ENCODE measurements at regions not wholly inside any gene's neighbourhood (a gene's known extent, or its start where the extent isn't known, plus 50 kb on each side); places are given as distances from the start of the nearest gene placed in this dataset.

DNA sequence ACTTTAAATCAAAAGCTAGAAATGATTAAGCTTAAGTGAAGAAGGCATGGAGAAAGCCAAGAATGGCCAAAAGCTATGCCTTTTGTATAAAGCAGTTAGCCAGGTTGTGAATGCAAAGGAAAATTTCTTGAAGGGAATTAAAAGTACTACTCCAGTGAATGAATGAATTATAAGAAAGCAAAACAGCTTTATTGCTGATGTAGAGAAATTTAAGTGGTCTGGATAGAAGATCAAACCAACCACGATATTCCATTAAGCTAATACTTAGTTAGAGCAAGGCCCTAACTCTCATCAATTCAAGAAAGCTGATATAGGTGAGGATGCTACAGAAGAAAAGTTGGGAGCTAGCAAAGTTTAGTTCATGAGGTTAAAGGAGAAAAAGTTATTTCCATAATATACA, 988.5 kb upstream of the ADGRB3 start:
- Mint-ChIP-seq H3K4me1 (no peaks in the 10 kb centered on the region), H3K4me3 (no peak overlapping the region), H3K36me3 (ENCODE audit: low read depth) (no peaks in the 10 kb centered on the region), H3K27ac (no peak overlapping the region), H3K27me3 (no peaks in the 10 kb centered on the region)
- no peaks in the 10 kb centered on the region for H3K9me3 ChIP-seq (ENCODE audit: control insufficient read depth, low read length, poor library complexity, severe bottlenecking)
- ATAC-seq (no peak), DNase-seq (no peak)

- no peak overlapping the region for H3K27ac Mint-ChIP-seq
- ATAC-seq (no peak), DNase-seq (no peak)
- H3K4me1 Mint-ChIP-seq, result no peaks in the 10 kb centered on the region
- H3K27me3 Mint-ChIP-seq, result no peaks in the 10 kb centered on the region
- H3K9me3 ChIP-seq (ENCODE audit: control insufficient read depth, low read length, poor library complexity, severe bottlenecking), result no peaks in the 10 kb centered on the region
- no peaks in the 10 kb centered on the region for H3K36me3 Mint-ChIP-seq (ENCODE audit: low read depth)
- H3K4me3 Mint-ChIP-seq, result no peak overlapping the region
These were observed 991.8 kb upstream of the ADGRB3 start for GRCh38 chr6:67643281-67643680.

- ATAC-seq (no peak), DNase-seq (no peak)
- Mint-ChIP-seq H3K36me3 (ENCODE audit: low read depth) (no peaks in the 10 kb centered on the region), H3K4me1 (no peaks in the 10 kb centered on the region), H3K4me3 (no peak overlapping the region), H3K27ac (no peak overlapping the region), H3K27me3 (no peaks in the 10 kb centered on the region)
- H3K9me3 ChIP-seq (ENCODE audit: control insufficient read depth, low read length, poor library complexity, severe bottlenecking), result no peaks in the 10 kb centered on the region
These were observed 992.5 kb upstream of the ADGRB3 start for GRCh38 chr6:67642582-67642981.

DNA sequence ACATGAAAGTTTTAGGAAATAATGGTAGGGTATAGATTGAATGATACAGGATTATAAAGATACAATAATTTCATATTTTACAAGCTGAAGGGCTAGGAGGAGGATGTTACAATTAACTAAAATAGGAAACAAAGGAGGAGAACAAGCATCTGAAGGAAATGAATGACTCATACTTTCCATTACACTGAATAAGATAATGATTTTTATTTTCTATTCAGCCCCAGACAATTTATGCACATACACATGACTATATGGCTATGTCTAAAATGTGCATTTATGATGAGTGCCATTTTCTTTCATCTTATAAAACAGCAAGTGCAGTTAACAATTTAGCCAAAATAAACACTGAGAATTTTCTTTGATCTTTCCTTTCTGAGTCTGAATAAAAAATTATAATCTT, 994.6 kb upstream of the ADGRB3 start:
- no peak for DNase-seq
- Mint-ChIP-seq H3K27me3 (no peaks in the 10 kb centered on the region), H3K4me3 (no peak overlapping the region), H3K4me1 (no peaks in the 10 kb centered on the region), H3K27ac (no peak overlapping the region), H3K36me3 (ENCODE audit: low read depth) (no peaks in the 10 kb centered on the region)
- H3K9me3 ChIP-seq (ENCODE audit: control insufficient read depth, low read length, poor library complexity, severe bottlenecking), result no peaks in the 10 kb centered on the region
- ATAC-seq, result no peak

DNA sequence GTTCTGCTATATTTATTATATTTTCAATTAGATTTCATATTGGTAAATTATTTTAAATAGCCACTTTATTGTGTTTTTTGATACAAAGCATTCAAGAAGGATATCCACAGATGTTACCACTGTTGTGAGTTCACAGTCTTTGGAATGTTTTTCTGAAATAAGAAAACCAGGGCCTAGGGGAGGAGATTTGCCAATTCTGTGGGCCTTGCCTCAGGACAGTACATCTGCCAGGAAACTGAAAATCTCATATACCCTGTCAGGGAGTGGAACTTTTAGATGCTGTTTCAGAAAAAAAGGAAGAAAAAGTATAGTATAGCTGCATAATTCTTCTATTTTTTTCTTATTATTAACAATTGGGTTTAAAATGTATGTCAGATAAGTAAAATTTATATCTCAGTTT, 995.9 kb upstream of the ADGRB3 start:
- no peaks in the 10 kb centered on the region for H3K9me3 ChIP-seq (ENCODE audit: control insufficient read depth, low read length, poor library complexity, severe bottlenecking)
- H3K27ac Mint-ChIP-seq, result no peak overlapping the region
- ATAC-seq, result no peak

DNA sequence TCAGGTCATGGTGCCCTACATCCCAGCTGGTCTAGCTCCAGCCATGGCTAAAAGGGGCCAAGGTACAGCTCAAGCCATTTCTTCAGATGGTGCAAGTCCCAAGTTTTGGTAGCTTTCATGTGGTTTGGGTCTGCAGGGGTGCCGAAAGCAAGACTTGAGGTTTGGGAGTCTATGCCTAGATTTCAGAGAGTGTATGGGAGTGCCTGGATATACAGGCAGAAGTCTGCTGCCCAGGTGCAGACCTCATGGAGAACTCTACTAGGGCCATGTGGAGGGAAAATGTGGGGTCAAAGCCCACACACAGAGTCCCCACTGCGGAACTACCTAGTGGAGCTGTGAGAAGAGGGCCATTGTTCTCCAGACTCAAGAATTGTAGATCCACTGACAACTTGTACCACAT, 1000.9 kb upstream of the ADGRB3 start:
- no peaks in the 10 kb centered on the region for H3K4me1 Mint-ChIP-seq
- DNase-seq (no peak), ATAC-seq (no peak)
- no peak overlapping the region for H3K4me3 Mint-ChIP-seq
- no peaks in the 10 kb centered on the region for H3K9me3 ChIP-seq (ENCODE audit: control insufficient read depth, low read length, poor library complexity, severe bottlenecking)
- no peaks in the 10 kb centered on the region for H3K27me3 Mint-ChIP-seq
- H3K27ac Mint-ChIP-seq, result no peak overlapping the region
- no peaks in the 10 kb centered on the region for H3K36me3 Mint-ChIP-seq (ENCODE audit: low read depth)

More for the DNA sequence above, 995.9 kb upstream of the ADGRB3 start:
- Mint-ChIP-seq H3K36me3 (ENCODE audit: low read depth) (no peaks in the 10 kb centered on the region), H3K4me1 (no peaks in the 10 kb centered on the region), H3K27me3 (no peaks in the 10 kb centered on the region), H3K4me3 (no peak overlapping the region)
- DNase-seq, result no peak

GRCh38 chr6:67633058-67633457, 1002.0 kb upstream of the ADGRB3 start:
- DNase-seq (no peak), ATAC-seq (no peak)
- H3K4me1 Mint-ChIP-seq, result no peaks in the 10 kb centered on the region
- H3K27ac Mint-ChIP-seq, result no peak overlapping the region
- H3K27me3 Mint-ChIP-seq, result no peaks in the 10 kb centered on the region
- no peaks in the 10 kb centered on the region for H3K36me3 Mint-ChIP-seq (ENCODE audit: low read depth)
- H3K4me3 Mint-ChIP-seq, result no peak overlapping the region
- no peaks in the 10 kb centered on the region for H3K9me3 ChIP-seq (ENCODE audit: control insufficient read depth, low read length, poor library complexity, severe bottlenecking)

GRCh38 chr6:67630146-67630545, 1004.9 kb upstream of the ADGRB3 start:
- Mint-ChIP-seq H3K27ac (no peak overlapping the region), H3K4me1 (no peaks in the 10 kb centered on the region), H3K4me3 (no peak overlapping the region), H3K27me3 (no peaks in the 10 kb centered on the region), H3K36me3 (ENCODE audit: low read depth) (no peaks in the 10 kb centered on the region)
- no peaks in the 10 kb centered on the region for H3K9me3 ChIP-seq (ENCODE audit: control insufficient read depth, low read length, poor library complexity, severe bottlenecking)
- DNase-seq (no peak), ATAC-seq (no peak)

DNA sequence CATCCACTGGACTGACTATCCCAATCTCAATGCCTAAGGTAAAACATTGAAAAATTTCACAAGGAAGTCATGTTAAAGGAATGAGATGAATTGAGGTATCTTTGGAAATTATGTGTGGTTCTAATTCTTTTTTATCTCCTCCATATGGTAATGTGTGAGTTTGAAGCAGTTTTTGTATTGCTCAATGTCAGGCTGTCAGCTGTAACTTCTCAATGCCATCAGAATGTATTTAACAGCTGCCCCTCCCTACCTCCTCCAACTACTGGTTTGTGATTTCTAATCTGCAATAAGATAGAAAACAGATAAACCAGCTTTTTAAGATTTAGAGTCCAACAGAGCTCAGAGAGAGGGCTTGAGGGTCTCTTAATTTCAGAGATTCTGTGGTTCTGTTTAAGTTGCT, 1005.8 kb upstream of the ADGRB3 start:
- no peaks in the 10 kb centered on the region for H3K27me3 Mint-ChIP-seq
- ATAC-seq (no peak), DNase-seq (no peak)
- no peaks in the 10 kb centered on the region for H3K9me3 ChIP-seq (ENCODE audit: control insufficient read depth, low read length, poor library complexity, severe bottlenecking)
- H3K36me3 Mint-ChIP-seq (ENCODE audit: low read depth), result no peaks in the 10 kb centered on the region
- no peak overlapping the region for H3K27ac Mint-ChIP-seq
- H3K4me1 Mint-ChIP-seq, result no peaks in the 10 kb centered on the region
- no peak overlapping the region for H3K4me3 Mint-ChIP-seq

DNA sequence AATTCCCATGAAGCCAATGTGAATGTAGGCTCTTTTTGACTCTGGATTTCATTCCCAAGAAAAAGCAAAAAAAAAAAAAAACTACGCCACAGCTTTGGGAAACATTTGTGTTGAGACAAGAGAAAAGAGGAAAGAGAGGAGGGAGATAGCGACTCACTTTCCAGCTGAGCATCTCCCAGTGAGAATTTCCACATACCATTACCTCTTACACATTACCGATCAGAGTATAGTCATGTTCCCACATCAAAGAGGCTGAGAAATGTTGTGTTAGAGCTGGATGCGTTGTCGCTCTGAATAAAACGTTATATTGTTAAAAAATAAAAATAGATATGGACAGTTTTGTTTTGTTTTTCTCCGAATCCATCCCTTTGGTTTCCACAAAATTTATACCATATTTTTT, 1019.3 kb upstream of the ADGRB3 start:
- Mint-ChIP-seq H3K4me1 (no peaks in the 10 kb centered on the region), H3K27me3 (no peaks in the 10 kb centered on the region), H3K4me3 (no peak overlapping the region), H3K27ac (no peak overlapping the region), H3K36me3 (ENCODE audit: low read depth) (no peaks in the 10 kb centered on the region)
- no peaks in the 10 kb centered on the region for H3K9me3 ChIP-seq (ENCODE audit: control insufficient read depth, low read length, poor library complexity, severe bottlenecking)
- DNase-seq, result no peak
- no peak for ATAC-seq

DNA sequence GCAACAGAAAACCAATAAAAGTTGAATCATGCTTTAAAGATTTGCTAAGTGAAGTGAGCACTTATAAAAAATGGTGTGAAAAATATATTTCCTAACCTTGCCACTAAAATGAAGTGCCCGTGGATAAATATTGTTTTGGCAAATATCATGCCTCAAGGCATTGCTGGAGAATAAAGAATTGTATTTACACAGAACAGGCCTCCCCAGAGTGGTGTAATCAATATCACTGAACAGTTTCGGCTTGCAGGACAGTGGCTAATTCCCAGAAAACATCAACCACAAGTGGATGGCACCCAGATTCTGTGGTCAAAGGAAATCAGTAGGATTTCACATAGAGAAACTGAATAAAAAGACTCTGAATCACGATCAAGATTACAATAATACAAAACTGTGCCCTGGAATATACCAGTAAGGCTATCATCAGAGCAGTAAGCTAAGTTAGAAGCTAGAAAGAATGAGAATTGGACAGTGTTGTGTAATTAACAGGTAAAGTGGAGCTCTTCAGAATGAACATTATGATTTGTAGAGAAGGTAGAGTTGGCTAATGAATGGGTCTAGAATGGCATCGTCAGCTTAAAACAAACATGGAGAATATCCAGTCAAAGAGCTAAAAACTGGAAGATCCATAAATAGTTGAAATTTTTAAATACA, 1026.9 kb upstream of the ADGRB3 start:
- DNase-seq (no peak), ATAC-seq (no peak)
- H3K4me1 Mint-ChIP-seq, result no peaks in the 10 kb centered on the region
- H3K27ac Mint-ChIP-seq, result no peak overlapping the region
- no peak overlapping the region for H3K4me3 Mint-ChIP-seq
- no peaks in the 10 kb centered on the region for H3K36me3 Mint-ChIP-seq (ENCODE audit: low read depth)
- no peaks in the 10 kb centered on the region for H3K9me3 ChIP-seq (ENCODE audit: control insufficient read depth, low read length, poor library complexity, severe bottlenecking)
- no peaks in the 10 kb centered on the region for H3K27me3 Mint-ChIP-seq

- H3K27ac Mint-ChIP-seq, result no peak overlapping the region
- no peak overlapping the region for H3K4me3 Mint-ChIP-seq
- H3K36me3 Mint-ChIP-seq (ENCODE audit: low read depth), result no peaks in the 10 kb centered on the region
These were observed 1027.9 kb upstream of the ADGRB3 start for GRCh38 chr6:67606906-67607828.

GRCh38 chr6:67594366-67594765, 1040.7 kb upstream of the ADGRB3 start:
- no peak for ATAC-seq
- no peaks in the 10 kb centered on the region for H3K27me3 Mint-ChIP-seq

More at GRCh38 chr6:67606906-67607828, 1027.9 kb upstream of the ADGRB3 start:
- Mint-ChIP-seq H3K27me3 (no peaks in the 10 kb centered on the region), H3K4me1 (no peaks in the 10 kb centered on the region)
- H3K9me3 ChIP-seq (ENCODE audit: control insufficient read depth, low read length, poor library complexity, severe bottlenecking), result no peaks in the 10 kb centered on the region
- DNase-seq (no peak), ATAC-seq (no peak)

DNA sequence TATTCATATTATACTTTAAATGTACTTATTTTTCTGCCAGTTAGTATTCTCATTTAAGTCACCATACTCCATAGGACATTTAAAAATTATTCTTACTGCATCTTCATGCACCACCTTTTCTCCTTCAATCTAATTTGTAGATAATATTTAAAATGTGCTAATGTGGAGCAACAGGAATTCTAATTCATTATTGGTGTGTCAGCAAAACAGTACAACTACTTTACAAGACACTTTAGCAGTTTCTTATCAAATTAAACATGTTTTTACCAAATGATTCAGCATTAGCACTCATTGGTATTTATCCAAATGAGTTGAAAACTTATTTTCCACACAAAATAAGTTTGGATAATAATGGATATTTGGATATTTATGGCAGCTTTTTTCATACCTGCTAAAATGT, 1041.8 kb upstream of the ADGRB3 start:
- Mint-ChIP-seq H3K27ac (no peak overlapping the region), H3K4me1 (no peaks in the 10 kb centered on the region), H3K27me3 (no peaks in the 10 kb centered on the region), H3K36me3 (ENCODE audit: low read depth) (no peaks in the 10 kb centered on the region), H3K4me3 (no peak overlapping the region)
- ATAC-seq (no peak), DNase-seq (no peak)
- no peaks in the 10 kb centered on the region for H3K9me3 ChIP-seq (ENCODE audit: control insufficient read depth, low read length, poor library complexity, severe bottlenecking)

More at GRCh38 chr6:67594366-67594765, 1040.7 kb upstream of the ADGRB3 start:
- no peak overlapping the region for H3K4me3 Mint-ChIP-seq
- H3K9me3 ChIP-seq (ENCODE audit: control insufficient read depth, low read length, poor library complexity, severe bottlenecking), result no peaks in the 10 kb centered on the region
- H3K36me3 Mint-ChIP-seq (ENCODE audit: low read depth), result no peaks in the 10 kb centered on the region
- no peak for DNase-seq
- H3K27ac Mint-ChIP-seq, result no peak overlapping the region
- no peaks in the 10 kb centered on the region for H3K4me1 Mint-ChIP-seq

All from T-helper 17 cell (primary cell).